CD4-positive, alpha-beta T cell treated with Interleukin-15 for 4 hours (primary cell): ENCODE measurements at regions not wholly inside any gene's neighbourhood (a gene's known extent, or its start where the extent isn't known, plus 50 kb on each side); places are given as distances from the start of the nearest gene placed in this dataset.

Experiments
- DNase-seq: peaks from one replicate; pipeline ENCODE4 v3.0.0-alpha.2; 2020; ENCODE audit warnings: low spot score

GRCh38 chr9:97747201-97747965 lies 50.2 kb upstream of the XPA start:
- DNase-seq, result no peak

GRCh38 chr9:97748525-97748924 lies 51.4 kb upstream of the XPA start:
- no peak for DNase-seq

- no peak for DNase-seq
These were observed 52.8 kb upstream of the XPA start for GRCh38 chr9:97749928-97750327.

GRCh38 chr9:97751531-97751930 lies 54.4 kb upstream of the XPA start:
- DNase-seq, result no peak

GRCh38 chr9:97752274-97752673 lies 55.1 kb upstream of the XPA start:
- DNase-seq, result no peak

GRCh38 chr9:97753364-97753763 lies 56.2 kb upstream of the XPA start:
- no peak for DNase-seq

GRCh38 chr9:97753975-97754374 lies 56.8 kb upstream of the XPA start:
- no peak for DNase-seq

- no peak for DNase-seq
These were observed 58.6 kb upstream of the XPA start for GRCh38 chr9:97755618-97756267.

- no peak for DNase-seq
These were observed 59.9 kb upstream of the XPA start for GRCh38 chr9:97756991-97757390.

GRCh38 chr9:97758334-97758916 lies 61.3 kb upstream of the XPA start:
- DNase-seq, result no peak

- DNase-seq, result no peak
These were observed 62.6 kb upstream of the XPA start for GRCh38 chr9:97759581-97760288.

GRCh38 chr9:97761056-97761598 lies 64.0 kb upstream of the XPA start:
- no peak for DNase-seq

GRCh38 chr9:97761879-97762278 lies 64.7 kb upstream of the XPA start:
- no peak for DNase-seq

GRCh38 chr9:97763874-97764273 lies 66.7 kb upstream of the XPA start:
- no peak for DNase-seq

- no peak for DNase-seq
These were observed 69.0 kb upstream of the XPA start for GRCh38 chr9:97766092-97766491.

GRCh38 chr9:97766610-97767009 lies 69.5 kb upstream of the XPA start:
- DNase-seq, result no peak

GRCh38 chr9:97767891-97768290 lies 70.8 kb upstream of the XPA start:
- DNase-seq, result no peak

- no peak for DNase-seq
These were observed 71.6 kb upstream of the XPA start for GRCh38 chr9:97768746-97769145.

- no peak for DNase-seq
These were observed 72.1 kb upstream of the XPA start for GRCh38 chr9:97769208-97769607.

GRCh38 chr9:97770808-97771372 lies 73.8 kb upstream of the XPA start:
- DNase-seq, result no peak

GRCh38 chr9:97771641-97772040 lies 74.5 kb upstream of the XPA start:
- no peak for DNase-seq

GRCh38 chr9:97772145-97772544 lies 75.0 kb upstream of the XPA start:
- DNase-seq, result no peak
